ENCODE measurements at regions not wholly inside any gene's neighbourhood (a gene's known extent, or its start where the extent isn't known, plus 50 kb on each side); places are given as distances from the start of the nearest gene placed in this dataset.
A peak's percentile ranks its signal among the peaks of the same experiment; 100 is the strongest.
"Not testable (repeated sequence)": the region's sequence is repeated elsewhere in the genome, so short reads cannot be mapped to it uniquely, and the experiment has no call there.

GRCh38 chr1:182207300-182207699 is 145.8 kb upstream of the ZNF648 start:
- H3K4me3 ChIP-seq (ENCODE audit: low read depth, low read length) = no peak overlapping the region
- H3K36me3 ChIP-seq (ENCODE audit: control insufficient read depth, insufficient read depth, low read length) = no peaks in the 10 kb centered on the region
- no peak overlapping the region for H3K27ac ChIP-seq (ENCODE audit: insufficient read depth, low read length, poor library complexity, severe bottlenecking)
- Mint-ChIP-seq H3K4me3 (no peak overlapping the region), H3K27ac (no peak overlapping the region), H3K27me3 (peaks cover 11% of the 10 kb centered on the region), H3K36me3 (no peaks in the 10 kb centered on the region), H3K4me1 (no peaks in the 10 kb centered on the region), H3K9me3 (peaks cover 0 to 2% (median 0%) of the 10 kb centered on the region in 7 donors)
- H3K4me1 ChIP-seq (ENCODE audit: control insufficient read depth, insufficient read depth, low read length, poor library complexity, severe bottlenecking) = no peaks in the 10 kb centered on the region
- H3K9me3 ChIP-seq (ENCODE audit: control insufficient read depth in 2 of 2, low read length in 2 of 2) = no peaks in the 10 kb centered on the region
- ATAC-seq (ENCODE audit: low read depth in 2 of 2) = no peak
- no peaks in the 10 kb centered on the region for H3K27me3 ChIP-seq (ENCODE audit: control insufficient read depth, insufficient read depth, low read length)
- no peak for DNase-seq

GRCh38 chr1:182206626-182207239 is 145.2 kb upstream of the ZNF648 start:
- ATAC-seq (ENCODE audit: low read depth in 2 of 2) = no peak
- Mint-ChIP-seq H3K27me3 (peaks cover 11% of the 10 kb centered on the region), H3K36me3 (no peaks in the 10 kb centered on the region)

GRCh38 chr1:182205351-182206022 is 144.0 kb upstream of the ZNF648 start:
- H3K9me3 Mint-ChIP-seq = peaks cover 0 to 2% (median 0%) of the 10 kb centered on the region in 7 donors
- no peak overlapping the region for H3K4me3 Mint-ChIP-seq
- no peaks in the 10 kb centered on the region for H3K4me1 Mint-ChIP-seq
- peaks cover 9% of the 10 kb centered on the region for H3K27me3 Mint-ChIP-seq
- H3K27ac Mint-ChIP-seq = peak overlapping the region in 1 of 3 donors; percentile 30
- Histone ChIP-seq H3K27ac (ENCODE audit: insufficient read depth, low read length, poor library complexity, severe bottlenecking) (no peak overlapping the region), H3K4me1 (ENCODE audit: control insufficient read depth, insufficient read depth, low read length, poor library complexity, severe bottlenecking) (no peaks in the 10 kb centered on the region), H3K36me3 (ENCODE audit: control insufficient read depth, insufficient read depth, low read length) (no peaks in the 10 kb centered on the region), H3K4me3 (ENCODE audit: low read depth, low read length) (no peak overlapping the region), H3K27me3 (ENCODE audit: control insufficient read depth, insufficient read depth, low read length) (no peaks in the 10 kb centered on the region), H3K9me3 (ENCODE audit: control insufficient read depth in 2 of 2, low read length in 2 of 2) (no peaks in the 10 kb centered on the region)
- no peak for DNase-seq
- no peaks in the 10 kb centered on the region for H3K36me3 Mint-ChIP-seq
- no peak for ATAC-seq (ENCODE audit: low read depth in 2 of 2)

More at GRCh38 chr1:182206626-182207239, 145.2 kb upstream of the ZNF648 start:
- H3K4me1 ChIP-seq (ENCODE audit: control insufficient read depth, insufficient read depth, low read length, poor library complexity, severe bottlenecking) = no peaks in the 10 kb centered on the region
- no peaks in the 10 kb centered on the region for H3K36me3 ChIP-seq (ENCODE audit: control insufficient read depth, insufficient read depth, low read length)
- H3K27ac ChIP-seq (ENCODE audit: insufficient read depth, low read length, poor library complexity, severe bottlenecking) = no peak overlapping the region
- Mint-ChIP-seq H3K9me3 (peaks cover 0 to 2% (median 0%) of the 10 kb centered on the region in 7 donors), H3K27ac (no peak overlapping the region), H3K4me3 (no peak overlapping the region), H3K4me1 (no peaks in the 10 kb centered on the region)
- no peak overlapping the region for H3K4me3 ChIP-seq (ENCODE audit: low read depth, low read length)
- DNase-seq = no peak
- no peaks in the 10 kb centered on the region for H3K27me3 ChIP-seq (ENCODE audit: control insufficient read depth, insufficient read depth, low read length)
- no peaks in the 10 kb centered on the region for H3K9me3 ChIP-seq (ENCODE audit: control insufficient read depth in 2 of 2, low read length in 2 of 2)

GRCh38 chr1:182203191-182203875 is 141.8 kb upstream of the ZNF648 start:
- DNase-seq = no peak
- no peaks in the 10 kb centered on the region for H3K27me3 ChIP-seq (ENCODE audit: control insufficient read depth, insufficient read depth, low read length)
- Mint-ChIP-seq H3K4me3 (no peak overlapping the region), H3K36me3 (no peaks in the 10 kb centered on the region), H3K4me1 (no peaks in the 10 kb centered on the region), H3K27ac (no peak overlapping the region), H3K9me3 (peaks cover 0 to 4% (median 0%) of the 10 kb centered on the region in 7 donors), H3K27me3 (peaks cover 23% of the 10 kb centered on the region)
- no peaks in the 10 kb centered on the region for H3K4me1 ChIP-seq (ENCODE audit: control insufficient read depth, insufficient read depth, low read length, poor library complexity, severe bottlenecking)
- no peak for ATAC-seq (ENCODE audit: low read depth in 2 of 2)
- no peaks in the 10 kb centered on the region for H3K36me3 ChIP-seq (ENCODE audit: control insufficient read depth, insufficient read depth, low read length)
- no peaks in the 10 kb centered on the region for H3K9me3 ChIP-seq (ENCODE audit: control insufficient read depth in 2 of 2, low read length in 2 of 2)
- no peak overlapping the region for H3K4me3 ChIP-seq (ENCODE audit: low read depth, low read length)
- no peak overlapping the region for H3K27ac ChIP-seq (ENCODE audit: insufficient read depth, low read length, poor library complexity, severe bottlenecking)

- ATAC-seq (ENCODE audit: low read depth in 2 of 2); H3K36me3 Mint-ChIP-seq; H3K4me1 Mint-ChIP-seq: not testable (repeated sequence)
Observed at GRCh38 chr1:182201490-182201889, 140.0 kb upstream of the ZNF648 start.

GRCh38 chr1:182200025-182200812 is 138.7 kb upstream of the ZNF648 start:
- ATAC-seq (ENCODE audit: low read depth in 2 of 2) (no peak), DNase-seq (no peak)
- Mint-ChIP-seq H3K27ac (no peak overlapping the region), H3K4me1 (no peaks in the 10 kb centered on the region), H3K27me3 (peaks cover 37% of the 10 kb centered on the region), H3K9me3 (peaks cover 0 to 5% (median 0%) of the 10 kb centered on the region in 7 donors), H3K4me3 (no peak overlapping the region), H3K36me3 (no peaks in the 10 kb centered on the region)
- Histone ChIP-seq H3K27ac (ENCODE audit: insufficient read depth, low read length, poor library complexity, severe bottlenecking) (no peak overlapping the region), H3K27me3 (ENCODE audit: control insufficient read depth, insufficient read depth, low read length) (peaks cover 3% of the 10 kb centered on the region), H3K4me1 (ENCODE audit: control insufficient read depth, insufficient read depth, low read length, poor library complexity, severe bottlenecking) (no peaks in the 10 kb centered on the region), H3K9me3 (ENCODE audit: control insufficient read depth in 2 of 2, low read length in 2 of 2) (no peaks in the 10 kb centered on the region), H3K36me3 (ENCODE audit: control insufficient read depth, insufficient read depth, low read length) (no peaks in the 10 kb centered on the region), H3K4me3 (ENCODE audit: low read depth, low read length) (no peak overlapping the region)

More at GRCh38 chr1:182201490-182201889, 140.0 kb upstream of the ZNF648 start:
- not testable (repeated sequence) for H3K27ac ChIP-seq (ENCODE audit: insufficient read depth, low read length, poor library complexity, severe bottlenecking); H3K4me3 ChIP-seq (ENCODE audit: low read depth, low read length); H3K36me3 ChIP-seq (ENCODE audit: control insufficient read depth, insufficient read depth, low read length); H3K27me3 ChIP-seq (ENCODE audit: control insufficient read depth, insufficient read depth, low read length); DNase-seq; H3K4me3 Mint-ChIP-seq; H3K4me1 ChIP-seq (ENCODE audit: control insufficient read depth, insufficient read depth, low read length, poor library complexity, severe bottlenecking); H3K9me3 Mint-ChIP-seq; H3K27ac Mint-ChIP-seq; H3K9me3 ChIP-seq (ENCODE audit: control insufficient read depth in 2 of 2, low read length in 2 of 2)
- peaks cover 30% of the 10 kb centered on the region for H3K27me3 Mint-ChIP-seq

GRCh38 chr1:182198006-182198605 is 136.6 kb upstream of the ZNF648 start:
- Histone ChIP-seq H3K9me3 (ENCODE audit: control insufficient read depth in 2 of 2, low read length in 2 of 2) (no peaks in the 10 kb centered on the region), H3K4me1 (ENCODE audit: control insufficient read depth, insufficient read depth, low read length, poor library complexity, severe bottlenecking) (no peaks in the 10 kb centered on the region), H3K36me3 (ENCODE audit: control insufficient read depth, insufficient read depth, low read length) (no peaks in the 10 kb centered on the region), H3K27me3 (ENCODE audit: control insufficient read depth, insufficient read depth, low read length) (peaks cover 3% of the 10 kb centered on the region), H3K27ac (ENCODE audit: insufficient read depth, low read length, poor library complexity, severe bottlenecking) (no peak overlapping the region), H3K4me3 (ENCODE audit: low read depth, low read length) (no peak overlapping the region)
- DNase-seq (peak in 1 of 3 donors; percentile 29), ATAC-seq (ENCODE audit: low read depth in 2 of 2) (no peak)
- Mint-ChIP-seq H3K4me1 (no peaks in the 10 kb centered on the region), H3K4me3 (no peak overlapping the region), H3K36me3 (no peaks in the 10 kb centered on the region), H3K27me3 (peaks cover 43% of the 10 kb centered on the region), H3K27ac (no peak overlapping the region), H3K9me3 (peaks cover 0 to 5% (median 0%) of the 10 kb centered on the region in 7 donors)
